Upper lobe of right lung (tissue), 1 donor: ENCODE measurements at regions not wholly inside any gene's neighbourhood (a gene's known extent, or its start where the extent isn't known, plus 50 kb on each side); places are given as distances from the start of the nearest gene placed in this dataset.
A peak's percentile ranks its signal among the peaks of the same experiment; 100 is the strongest.
"Not testable (repeated sequence)": the region's sequence is repeated elsewhere in the genome, so short reads cannot be mapped to it uniquely, and the experiment has no call there.

Source experiments
- ATAC-seq: fragments of 200-7000 bp; cut with Tn5 transposase; one replicate; pipeline ENCODE4 v1.9.1; 2020; ENCODE audit warnings: mild to moderate bottlenecking, moderate library complexity
- DNase-seq: peaks from one replicate; pipeline ENCODE4 v3.0.0-alpha.2; 2020
- H3K27ac ChIP-seq: fragments of 200-600 bp; one replicate; pipeline ENCODE4 v1.8.0; 2022
- H3K27me3 ChIP-seq: fragments of 200-600 bp; one replicate; pipeline ENCODE4 v1.8.0; 2022; ENCODE audit warnings: mild to moderate bottlenecking
- H3K36me3 ChIP-seq: fragments of 200-600 bp; one replicate; pipeline ENCODE4 v1.8.0; 2022
- H3K4me1 ChIP-seq: fragments of 200-600 bp; one replicate; pipeline ENCODE4 v1.8.0; 2022
- H3K4me3 ChIP-seq: fragments of 200-600 bp; one replicate; pipeline ENCODE4 v1.8.0; 2022; ENCODE audit warnings: mild to moderate bottlenecking
- H3K9me3 ChIP-seq: fragments of 200-600 bp; one replicate; pipeline ENCODE4 v1.8.0; 2022
- CTCF ChIP-seq: fragments of 200-600 bp; IDR thresholded peaks from one replicate; pipeline ENCODE4 v1.8.0; 2022; ENCODE audit warnings: antibody characterized with exemption
- intact Hi-C: fragments of 100-400 bp; cut with DNase I; formaldehyde crosslinking; loops from one replicate; pipeline ENCODE4 v1.11.0; 2022
- donor health status: DM: no; HTN: yes; CAD: no; lungs with severe emphysema.

- no peak for DNase-seq
- no peak for TF ChIP-seq CTCF
- intact Hi-C loops: no loop called here
- Histone ChIP-seq H3K27ac (no peak overlapping the region), H3K27me3 (no peaks in the 10 kb centered on the region), H3K4me3 (no peak overlapping the region), H3K9me3 (no peaks in the 10 kb centered on the region), H3K4me1 (no peaks in the 10 kb centered on the region), H3K36me3 (no peaks in the 10 kb centered on the region)
- ATAC-seq: no peak
Observed at GRCh38 chr21:22364163-22364562, 1366.0 kb downstream of the NCAM2 start.

DNA sequence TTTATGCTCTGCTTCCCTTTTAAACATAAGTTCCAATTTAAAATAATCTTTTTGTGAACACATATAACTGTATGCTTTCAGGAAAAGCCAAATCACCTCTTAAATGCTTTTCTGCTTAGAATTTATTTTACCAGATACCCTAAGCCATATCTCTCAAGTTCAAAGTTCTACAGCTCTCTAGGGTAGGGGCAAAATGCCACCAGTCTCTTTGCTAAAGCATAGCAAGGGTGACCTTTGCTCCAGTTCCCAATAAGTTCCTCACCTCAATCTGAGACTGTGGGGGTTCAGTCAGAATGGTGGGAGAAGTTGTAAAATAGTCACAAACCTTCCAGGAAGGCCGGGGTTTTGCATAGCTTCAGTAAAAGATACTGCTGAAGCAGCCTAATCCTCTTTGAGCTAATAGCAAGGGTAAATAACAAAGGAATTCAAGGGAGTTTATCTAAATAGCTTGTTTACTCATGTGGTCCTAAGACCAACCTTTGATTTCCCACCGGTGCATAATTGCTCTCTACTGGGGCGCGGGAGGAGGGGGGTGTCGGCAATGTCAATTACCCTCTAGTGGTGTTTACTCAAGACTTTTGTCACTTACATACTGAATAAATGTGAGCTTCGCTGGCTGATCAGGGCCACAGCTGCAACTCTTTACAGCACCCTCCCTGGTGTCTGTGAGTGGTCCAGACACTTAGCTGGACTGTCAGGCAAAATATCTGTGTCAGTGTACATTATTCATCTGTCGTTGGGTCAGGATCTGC lies 1376.2 kb downstream of the NCAM2 start:
- DNase-seq (no peak), ATAC-seq (peak; percentile 58)
- no peaks in the 10 kb centered on the region for H3K4me1 ChIP-seq
- H3K27me3 ChIP-seq: no peaks in the 10 kb centered on the region
- no peak overlapping the region for H3K27ac ChIP-seq
- intact Hi-C loops: no loop called here
- no peak overlapping the region for H3K4me3 ChIP-seq
- H3K9me3 ChIP-seq: no peaks in the 10 kb centered on the region
- no peak for TF ChIP-seq CTCF
- H3K36me3 ChIP-seq: no peaks in the 10 kb centered on the region

DNA sequence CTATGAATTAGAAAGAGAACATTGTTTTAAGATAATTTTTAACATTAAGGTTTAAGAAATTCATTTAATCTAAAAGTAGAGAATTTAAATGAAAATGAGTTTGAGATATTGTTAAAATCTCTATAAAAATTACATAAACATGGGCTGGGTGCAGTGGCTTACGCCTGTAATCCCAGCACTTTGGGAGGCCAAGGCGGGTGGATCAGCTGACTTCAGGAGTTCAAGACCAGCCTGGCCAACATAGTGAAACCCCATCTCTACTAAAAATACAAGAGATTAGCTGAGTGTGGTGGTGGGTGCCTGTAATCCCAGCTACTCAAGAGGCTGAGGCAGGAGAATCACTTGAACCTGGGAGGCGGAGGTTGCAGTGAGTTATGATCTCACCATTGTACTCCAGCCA lies 1379.6 kb downstream of the NCAM2 start:
- H3K27me3 ChIP-seq, intact Hi-C loops, H3K9me3 ChIP-seq, H3K4me1 ChIP-seq, ATAC-seq, H3K27ac ChIP-seq, H3K4me3 ChIP-seq, H3K36me3 ChIP-seq, DNase-seq: not testable (repeated sequence)

- H3K9me3 ChIP-seq: no peaks in the 10 kb centered on the region
- H3K27ac ChIP-seq: no peak overlapping the region
- no peak overlapping the region for H3K4me3 ChIP-seq
- no peak for TF ChIP-seq CTCF
- no peaks in the 10 kb centered on the region for H3K27me3 ChIP-seq
- H3K36me3 ChIP-seq: no peaks in the 10 kb centered on the region
- H3K4me1 ChIP-seq: no peaks in the 10 kb centered on the region
- intact Hi-C loops: no loop called here
- ATAC-seq: no peak
- DNase-seq: no peak
Observed at GRCh38 chr21:22393324-22393723, 1395.1 kb downstream of the NCAM2 start.

- no peak overlapping the region for H3K27ac ChIP-seq
- intact Hi-C loops: no loop called here
- H3K4me3 ChIP-seq: no peak overlapping the region
- TF ChIP-seq CTCF: no peak
- H3K9me3 ChIP-seq: no peaks in the 10 kb centered on the region
- no peak for DNase-seq
- no peak for ATAC-seq
- no peaks in the 10 kb centered on the region for H3K27me3 ChIP-seq
- no peaks in the 10 kb centered on the region for H3K36me3 ChIP-seq
- no peaks in the 10 kb centered on the region for H3K4me1 ChIP-seq
Observed at GRCh38 chr21:22395965-22396364, 1397.8 kb downstream of the NCAM2 start.

GRCh38 chr21:22399681-22400514 lies 1401.7 kb downstream of the NCAM2 start:
- Histone ChIP-seq H3K4me1 (no peaks in the 10 kb centered on the region), H3K4me3 (no peak overlapping the region), H3K27ac (no peak overlapping the region), H3K27me3 (no peaks in the 10 kb centered on the region), H3K36me3 (no peaks in the 10 kb centered on the region), H3K9me3 (no peaks in the 10 kb centered on the region)
- DNase-seq (no peak), ATAC-seq (no peak)
- intact Hi-C loops: no loop called here
- no peak for TF ChIP-seq CTCF
